Activated CD4-positive, alpha-beta T cell treated with anti-CD3 and anti-CD28 coated beads, Interleukin-2, amount 10 ng/mL, durations not matched to agents 7 days and 5 days (primary cell): ENCODE measurements at regions not wholly inside any gene's neighbourhood (a gene's known extent, or its start where the extent isn't known, plus 50 kb on each side); places are given as distances from the start of the nearest gene placed in this dataset.

Source experiments
- CTCF ChIA-PET: fragments of 350-600 bp; sonication (Branson Sonifier 250); formaldehyde crosslinking; loops from one replicate; lab custom pipeline; 2021; ENCODE audit warnings: antibody characterized with exemption; lab: Charles Lee
- POLR2A ChIA-PET: fragments of 350-600 bp; sonication (Branson Sonifier 250); formaldehyde crosslinking; loops from one replicate; lab custom pipeline; 2021; ENCODE audit warnings: antibody characterized with exemption; lab: Charles Lee
- DNase-seq: peaks from one replicate; pipeline ENCODE4 v3.0.0-alpha.2; 2020
- H3K27ac Mint-ChIP-seq: one replicate; pipeline ENCODE4 v1.8.0; 2021; ENCODE audit warnings: mild to moderate bottlenecking, moderate library complexity, mixed read lengths
- H3K27me3 Mint-ChIP-seq: one replicate; pipeline ENCODE4 v1.8.0; 2021; ENCODE audit warnings: mixed read lengths
- H3K36me3 Mint-ChIP-seq: one replicate; pipeline ENCODE4 v1.8.0; 2021; ENCODE audit warnings: low read depth, mixed read lengths
- H3K4me1 Mint-ChIP-seq: one replicate; pipeline ENCODE4 v1.8.0; 2021; ENCODE audit warnings: mixed read lengths
- H3K4me3 Mint-ChIP-seq: one replicate; pipeline ENCODE4 v1.8.0; 2021; ENCODE audit warnings: mild to moderate bottlenecking, moderate library complexity, mixed read lengths
- H3K9me3 Mint-ChIP-seq: one replicate; pipeline ENCODE4 v1.8.0; 2021; ENCODE audit warnings: mixed read lengths

DNA sequence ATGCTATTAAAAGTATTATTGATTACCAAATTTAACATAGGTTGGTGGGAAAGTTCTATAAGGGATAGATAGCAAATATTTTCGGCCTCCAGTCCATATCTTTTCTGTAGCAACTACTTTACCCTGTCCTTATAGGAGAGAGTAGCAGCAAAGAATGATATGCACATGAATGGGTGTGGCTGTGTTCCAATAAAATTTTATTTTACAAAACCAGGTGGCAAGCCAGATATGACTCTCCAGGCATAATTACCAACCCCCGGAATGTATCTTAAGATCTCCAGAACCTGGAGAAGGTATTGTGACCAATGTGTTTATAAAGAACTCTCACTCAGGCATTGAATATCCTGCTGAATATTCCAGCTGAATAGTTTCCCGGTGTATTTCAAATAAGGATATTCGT is 1461.2 kb downstream of the MAT2B start:
- Mint-ChIP-seq H3K4me1 (no peaks in the 10 kb centered on the region), H3K9me3 (no peaks in the 10 kb centered on the region), H3K4me3 (no peak overlapping the region), H3K36me3 (no peaks in the 10 kb centered on the region), H3K27ac (no peak overlapping the region), H3K27me3 (no peaks in the 10 kb centered on the region)
- no peak for DNase-seq
- CTCF ChIA-PET: no interaction called here
- POLR2A ChIA-PET: no interaction called here

DNA sequence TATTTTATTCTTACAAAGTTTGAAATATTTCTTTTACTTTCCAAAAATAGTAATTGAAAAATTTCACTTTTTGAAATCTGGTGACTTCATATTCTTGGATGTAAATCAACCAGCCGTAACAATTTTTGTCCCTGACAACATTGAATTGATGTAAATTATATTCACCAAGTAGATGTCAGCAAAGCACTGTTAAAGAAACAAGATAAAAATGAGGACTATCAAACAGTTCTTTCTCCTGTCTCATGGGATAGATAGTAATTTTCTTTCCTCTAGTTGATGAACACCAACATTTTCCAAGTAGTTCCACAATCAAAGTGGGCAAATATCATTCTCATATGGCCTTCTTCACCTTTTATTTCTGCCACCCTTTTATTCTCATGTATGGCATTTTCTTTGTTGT is 1461.9 kb downstream of the MAT2B start:
- Mint-ChIP-seq H3K27me3 (no peaks in the 10 kb centered on the region), H3K4me1 (no peaks in the 10 kb centered on the region)
- CTCF ChIA-PET: no interaction called here

DNA sequence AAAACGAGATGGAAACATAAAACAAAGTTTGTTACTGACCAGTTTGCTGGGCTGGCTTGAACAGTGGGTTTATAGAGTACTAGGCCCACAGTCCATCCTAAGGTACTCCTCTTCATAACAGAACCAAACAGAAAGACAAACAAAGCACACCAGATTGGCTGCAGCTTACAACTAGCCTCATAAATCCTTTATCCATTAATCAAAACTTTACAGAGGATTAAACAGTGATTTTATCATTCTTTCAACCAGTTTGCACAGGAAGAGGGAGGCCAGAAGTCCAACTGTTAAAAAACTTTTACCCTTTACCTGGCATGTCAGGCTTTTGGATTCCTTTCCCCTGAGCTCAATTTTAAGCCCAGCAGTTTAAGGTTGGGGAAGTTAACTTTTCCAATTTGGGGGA is 1467.6 kb downstream of the MAT2B start:
- Mint-ChIP-seq H3K36me3 (no peaks in the 10 kb centered on the region), H3K4me3 (no peak overlapping the region), H3K9me3 (peaks cover 11% of the 10 kb centered on the region), H3K4me1 (no peaks in the 10 kb centered on the region), H3K27me3 (no peaks in the 10 kb centered on the region), H3K27ac (no peak overlapping the region)
- no peak for DNase-seq
- POLR2A ChIA-PET: no interaction called here
- CTCF ChIA-PET: no interaction called here

More for the DNA sequence above, 1461.9 kb downstream of the MAT2B start:
- Mint-ChIP-seq H3K27ac (no peak overlapping the region), H3K36me3 (no peaks in the 10 kb centered on the region), H3K4me3 (no peak overlapping the region), H3K9me3 (no peaks in the 10 kb centered on the region)
- POLR2A ChIA-PET: no interaction called here
- no peak for DNase-seq

DNA sequence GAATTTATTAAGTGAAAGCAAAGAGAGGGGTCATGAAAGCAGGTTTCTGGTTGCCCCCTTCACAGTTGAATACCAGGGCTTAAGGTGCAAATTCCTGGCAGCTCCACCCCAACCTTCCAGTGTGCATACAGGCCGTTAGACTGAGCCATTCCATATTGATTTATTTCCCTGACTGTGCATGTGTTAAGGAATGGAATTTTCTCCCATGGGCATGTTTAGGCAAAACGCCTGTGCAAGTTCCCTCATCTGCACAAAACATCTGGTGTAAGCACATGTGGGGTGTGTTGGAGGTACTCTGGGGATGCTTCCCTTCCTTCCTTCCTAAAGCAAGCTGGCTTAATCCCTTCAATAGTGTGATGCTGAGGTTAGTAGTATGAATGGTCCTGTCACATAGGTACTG is 1470.6 kb downstream of the MAT2B start:
- ChIA-PET CTCF (no interaction called here), POLR2A (no interaction called here)
- H3K4me1 Mint-ChIP-seq: no peaks in the 10 kb centered on the region
- H3K27ac Mint-ChIP-seq: no peak overlapping the region
- no peaks in the 10 kb centered on the region for H3K27me3 Mint-ChIP-seq
- H3K36me3 Mint-ChIP-seq: no peaks in the 10 kb centered on the region
- no peak for DNase-seq
- H3K4me3 Mint-ChIP-seq: no peak overlapping the region
- peaks cover 15% of the 10 kb centered on the region for H3K9me3 Mint-ChIP-seq

- Mint-ChIP-seq H3K27ac (no peak overlapping the region), H3K27me3 (no peaks in the 10 kb centered on the region), H3K4me3 (no peak overlapping the region), H3K4me1 (no peaks in the 10 kb centered on the region), H3K9me3 (peaks cover 10% of the 10 kb centered on the region), H3K36me3 (no peaks in the 10 kb centered on the region)
- ChIA-PET CTCF (no interaction called here), POLR2A (no interaction called here)
- no peak for DNase-seq
Observed at GRCh38 chr5:164980480-164980879, 1475.1 kb downstream of the MAT2B start.

DNA sequence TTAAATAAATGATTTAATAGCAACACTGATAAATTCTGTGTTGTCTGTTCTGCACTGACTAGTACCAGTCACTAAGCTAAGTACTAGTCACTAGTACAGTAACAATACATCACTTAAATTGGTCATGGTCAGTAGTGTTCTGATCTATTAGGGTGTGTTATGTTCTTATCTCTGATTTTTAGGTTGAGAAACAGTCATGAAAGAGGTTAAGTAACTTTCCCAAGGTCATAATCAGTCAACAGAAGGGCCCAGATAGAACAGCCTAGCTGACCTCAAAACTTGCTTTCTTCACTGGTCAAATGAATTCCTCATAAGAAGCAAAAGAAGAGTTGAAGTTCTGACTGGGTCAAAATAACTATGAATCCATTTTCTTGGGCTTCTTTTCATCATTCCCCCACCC is 1492.7 kb downstream of the MAT2B start:
- Mint-ChIP-seq H3K9me3 (peaks cover 3% of the 10 kb centered on the region), H3K4me3 (no peak overlapping the region), H3K27ac (no peak overlapping the region), H3K4me1 (no peaks in the 10 kb centered on the region), H3K36me3 (no peaks in the 10 kb centered on the region), H3K27me3 (no peaks in the 10 kb centered on the region)
- ChIA-PET CTCF (no interaction called here), POLR2A (no interaction called here)
- DNase-seq: no peak

DNA sequence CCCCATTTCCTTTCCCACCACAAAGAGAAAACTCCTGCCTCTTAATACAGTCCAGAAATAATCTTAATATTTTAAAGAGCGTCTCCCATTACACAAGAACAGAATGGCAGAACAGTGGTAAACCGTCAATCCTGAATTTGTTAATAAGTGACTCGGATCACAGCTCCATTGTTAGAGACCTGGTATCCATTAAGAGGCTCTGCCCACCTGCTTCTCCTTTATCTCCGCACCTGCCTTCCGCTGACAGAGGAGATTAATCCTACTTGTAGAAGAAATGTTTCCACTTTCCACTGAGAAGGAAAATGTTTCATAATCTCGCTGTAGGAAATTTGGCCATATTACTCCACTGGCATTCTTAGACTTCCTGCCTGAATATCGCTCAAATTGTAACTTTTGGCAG is 1493.2 kb downstream of the MAT2B start:
- Mint-ChIP-seq H3K9me3 (peaks cover 2% of the 10 kb centered on the region), H3K4me1 (no peaks in the 10 kb centered on the region), H3K27me3 (no peaks in the 10 kb centered on the region), H3K27ac (no peak overlapping the region), H3K36me3 (no peaks in the 10 kb centered on the region), H3K4me3 (no peak overlapping the region)
- ChIA-PET CTCF (no interaction called here), POLR2A (no interaction called here)
- DNase-seq: no peak

DNA sequence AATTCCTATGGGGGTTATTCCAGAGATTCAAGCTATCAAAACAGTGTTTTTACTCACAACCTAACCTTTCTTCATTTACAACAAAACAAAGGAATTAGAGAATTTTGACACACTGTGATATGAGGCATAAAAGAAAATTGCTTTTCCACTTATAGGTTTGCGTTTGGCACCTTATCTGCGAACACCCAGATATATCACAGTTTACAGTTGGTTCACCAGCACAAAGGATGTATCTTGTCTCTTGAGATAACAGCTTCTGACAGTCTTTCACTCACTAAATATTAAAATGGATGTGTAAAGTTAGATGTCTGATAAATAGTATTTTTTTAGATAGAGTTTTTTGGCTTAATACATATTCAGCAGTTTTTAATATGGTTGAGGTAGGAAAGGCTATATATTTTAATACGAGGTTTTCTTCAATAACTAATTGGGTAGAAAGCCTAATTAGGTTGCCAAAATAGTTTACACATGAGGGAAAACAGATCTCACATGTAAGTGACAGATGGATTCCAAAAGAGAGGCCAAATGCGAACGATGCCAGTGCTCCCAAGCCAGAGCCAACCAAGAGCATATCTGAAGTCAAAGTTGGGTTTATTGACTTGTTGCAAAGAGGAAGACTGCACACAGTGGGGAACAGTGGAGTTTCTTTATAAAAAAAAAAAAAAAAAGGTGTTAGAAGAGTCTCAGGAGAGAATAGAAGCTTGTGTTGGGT is 1495.2 kb downstream of the MAT2B start:
- no peak overlapping the region for H3K27ac Mint-ChIP-seq

DNA sequence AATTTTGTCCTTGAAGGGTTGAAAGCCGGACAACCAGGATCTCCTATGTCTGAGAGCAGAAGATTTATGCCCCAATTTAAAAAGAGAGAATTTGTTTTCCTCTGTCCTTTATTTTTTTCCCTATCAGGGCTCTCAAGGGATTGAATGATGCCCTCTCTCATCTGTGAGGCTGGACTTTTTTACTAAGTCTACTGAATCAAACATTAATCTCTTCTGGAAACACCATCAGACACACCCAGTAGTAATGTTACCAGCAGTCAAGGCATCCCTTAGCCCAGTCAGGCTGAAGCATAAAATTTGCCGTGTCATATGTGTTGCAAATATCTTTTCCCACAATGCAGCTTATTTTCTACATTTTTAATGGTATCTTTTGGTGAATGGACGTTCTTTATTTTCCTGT is 1497.9 kb downstream of the MAT2B start:
- no peaks in the 10 kb centered on the region for H3K4me1 Mint-ChIP-seq
- H3K27me3 Mint-ChIP-seq: no peaks in the 10 kb centered on the region
- POLR2A ChIA-PET: no interaction called here
- no peak overlapping the region for H3K27ac Mint-ChIP-seq
- H3K4me3 Mint-ChIP-seq: no peak overlapping the region
- H3K36me3 Mint-ChIP-seq: no peaks in the 10 kb centered on the region
- DNase-seq: no peak
- no peaks in the 10 kb centered on the region for H3K9me3 Mint-ChIP-seq
- CTCF ChIA-PET: no interaction called here

More for the DNA sequence above, 1495.2 kb downstream of the MAT2B start:
- no peaks in the 10 kb centered on the region for H3K27me3 Mint-ChIP-seq
- ChIA-PET CTCF (no interaction called here), POLR2A (no interaction called here)
- H3K4me1 Mint-ChIP-seq: no peaks in the 10 kb centered on the region
- no peak overlapping the region for H3K4me3 Mint-ChIP-seq
- H3K36me3 Mint-ChIP-seq: no peaks in the 10 kb centered on the region
- H3K9me3 Mint-ChIP-seq: no peaks in the 10 kb centered on the region
- no peak for DNase-seq

GRCh38 chr5:165004175-165004574 is 1498.8 kb downstream of the MAT2B start:
- Mint-ChIP-seq H3K27me3 (no peaks in the 10 kb centered on the region), H3K4me3 (no peak overlapping the region), H3K27ac (no peak overlapping the region), H3K36me3 (no peaks in the 10 kb centered on the region), H3K4me1 (no peaks in the 10 kb centered on the region), H3K9me3 (no peaks in the 10 kb centered on the region)
- no peak for DNase-seq
- CTCF ChIA-PET: no interaction called here
- POLR2A ChIA-PET: no interaction called here

GRCh38 chr5:165014439-165014838 is 1509.0 kb downstream of the MAT2B start:
- ChIA-PET CTCF (no interaction called here), POLR2A (no interaction called here)
- H3K27me3 Mint-ChIP-seq: no peaks in the 10 kb centered on the region
- DNase-seq: no peak
- no peaks in the 10 kb centered on the region for H3K36me3 Mint-ChIP-seq
- H3K9me3 Mint-ChIP-seq: peaks cover 3% of the 10 kb centered on the region
- H3K4me1 Mint-ChIP-seq: no peaks in the 10 kb centered on the region
- H3K27ac Mint-ChIP-seq: no peak overlapping the region
- H3K4me3 Mint-ChIP-seq: no peak overlapping the region

GRCh38 chr5:165015126-165015525 is 1509.7 kb downstream of the MAT2B start:
- Mint-ChIP-seq H3K4me3 (no peak overlapping the region), H3K9me3 (peaks cover 3% of the 10 kb centered on the region), H3K27me3 (no peaks in the 10 kb centered on the region), H3K36me3 (no peaks in the 10 kb centered on the region), H3K4me1 (no peaks in the 10 kb centered on the region), H3K27ac (no peak overlapping the region)
- POLR2A ChIA-PET: no interaction called here
- CTCF ChIA-PET: no interaction called here
- DNase-seq: no peak

- no peak overlapping the region for H3K27ac Mint-ChIP-seq
Observed at GRCh38 chr5:165015547-165015946, 1510.1 kb downstream of the MAT2B start.

GRCh38 chr5:165026971-165027370 is 1521.6 kb downstream of the MAT2B start:
- Mint-ChIP-seq H3K27ac (no peak overlapping the region), H3K9me3 (peaks cover 2% of the 10 kb centered on the region)
- POLR2A ChIA-PET: no interaction called here

More at GRCh38 chr5:165015547-165015946, 1510.1 kb downstream of the MAT2B start:
- Mint-ChIP-seq H3K9me3 (peaks cover 3% of the 10 kb centered on the region), H3K4me1 (no peaks in the 10 kb centered on the region), H3K36me3 (no peaks in the 10 kb centered on the region), H3K27me3 (no peaks in the 10 kb centered on the region), H3K4me3 (no peak overlapping the region)
- ChIA-PET POLR2A (no interaction called here), CTCF (no interaction called here)
- DNase-seq: no peak

More at GRCh38 chr5:165026971-165027370, 1521.6 kb downstream of the MAT2B start:
- Mint-ChIP-seq H3K4me1 (no peaks in the 10 kb centered on the region), H3K27me3 (no peaks in the 10 kb centered on the region), H3K4me3 (no peak overlapping the region), H3K36me3 (no peaks in the 10 kb centered on the region)
- CTCF ChIA-PET: interaction anchor here (0.6 kb wide), 1 partner anchor 11 kb away, joined by 3 read pairs; no protein-coding TSS in a partner anchor
- DNase-seq: no peak
